Stimulated activated CD8-positive, alpha-beta memory T cell treated with anti-CD3 and anti-CD28 coated beads, Interleukin-7, amount 100 ng/mL, for 48 hours (primary cell): ENCODE measurements at regions not wholly inside any gene's neighbourhood (a gene's known extent, or its start where the extent isn't known, plus 50 kb on each side); places are given as distances from the start of the nearest gene placed in this dataset.
"Not testable (repeated sequence)": the region's sequence is repeated elsewhere in the genome, so short reads cannot be mapped to it uniquely, and the experiment has no call there.

ENCODE experiments used
- DNase-seq, 2 donors: peaks; one replicate each; pipeline ENCODE4 v3.0.0-alpha.2; 2020; ENCODE audit warnings: low read depth in 1 of 2; ENCODE audit errors: extremely low read depth in 1 of 2

GRCh38 chr4:164540987-164541386, 212.9 kb upstream of the SMIM31 start:
- no peak for DNase-seq

GRCh38 chr4:164542431-164542830, 211.5 kb upstream of the SMIM31 start:
- no peak for DNase-seq

- DNase-seq, result no peak
Measured at GRCh38 chr4:164550989-164551712, 202.8 kb upstream of the SMIM31 start.

- no peak for DNase-seq
Measured at GRCh38 chr4:164551713-164552040, 202.3 kb upstream of the SMIM31 start.

- DNase-seq, result no peak
Measured at GRCh38 chr4:164571593-164572390, 182.1 kb upstream of the SMIM31 start.

GRCh38 chr4:164572877-164573279, 181.1 kb upstream of the SMIM31 start:
- DNase-seq, result no peak

GRCh38 chr4:164575861-164576260, 178.1 kb upstream of the SMIM31 start:
- no peak for DNase-seq

GRCh38 chr4:164579270-164579942, 174.5 kb upstream of the SMIM31 start:
- DNase-seq, result no peak

- DNase-seq, result no peak
Measured at GRCh38 chr4:164591666-164592065, 162.3 kb upstream of the SMIM31 start.

GRCh38 chr4:164595751-164596150, 158.2 kb upstream of the SMIM31 start:
- no peak for DNase-seq

- DNase-seq, result no peak
Measured at GRCh38 chr4:164596318-164596878, 157.5 kb upstream of the SMIM31 start.

- DNase-seq, result no peak
Measured at GRCh38 chr4:164596927-164597326, 157.0 kb upstream of the SMIM31 start.

GRCh38 chr4:164601653-164602052, 152.3 kb upstream of the SMIM31 start:
- DNase-seq, result no peak

- not testable (repeated sequence) for DNase-seq
Measured at GRCh38 chr4:164605791-164606190, 148.1 kb upstream of the SMIM31 start.

GRCh38 chr4:164606478-164606877, 147.5 kb upstream of the SMIM31 start:
- DNase-seq, result no peak

- no peak for DNase-seq
Measured at GRCh38 chr4:164613256-164613655, 140.7 kb upstream of the SMIM31 start.

- DNase-seq, result no peak
Measured at GRCh38 chr4:164613792-164614191, 140.1 kb upstream of the SMIM31 start.

- DNase-seq, result no peak
Measured at GRCh38 chr4:164614329-164614728, 139.6 kb upstream of the SMIM31 start.

- DNase-seq, result no peak
Measured at GRCh38 chr4:164614999-164615398, 138.9 kb upstream of the SMIM31 start.

- no peak for DNase-seq
Measured at GRCh38 chr4:164615964-164616363, 138.0 kb upstream of the SMIM31 start.

- no peak for DNase-seq
Measured at GRCh38 chr4:164616961-164617360, 137.0 kb upstream of the SMIM31 start.

GRCh38 chr4:164617426-164617825, 136.5 kb upstream of the SMIM31 start:
- no peak for DNase-seq
